Heart right ventricle (tissue), 16 donors: ENCODE measurements at regions not wholly inside any gene's neighbourhood (a gene's known extent, or its start where the extent isn't known, plus 50 kb on each side); places are given as distances from the start of the nearest gene placed in this dataset.

ENCODE experiments used
- ATAC-seq, 8 donors: fragments of 200-7000 bp; cut with Tn5 transposase; one replicate each; pipeline ENCODE4 v1.9.1; 2020; ENCODE audit warnings: mild to moderate bottlenecking in 8 of 8, moderate library complexity in 8 of 8, moderate number of reproducible peaks in 1 of 8
- DNase-seq, 2 donors: peaks; one replicate each; pipeline ENCODE4 v3.0.0-alpha.2; 2020
- H3K27ac ChIP-seq, 10 donors: fragments of 200-600 bp; sonication (generic) in 2 of 10; one replicate each; pipeline versions ENCODE4 v1.5.0 to v1.8.0; 2020 to 2022; ENCODE audit warnings: mild to moderate bottlenecking in 3 of 10
- H3K27me3 ChIP-seq, 7 donors: fragments of 200-600 bp; one replicate each; pipeline ENCODE4 v1.8.0; 2021 to 2022; ENCODE audit warnings: mild to moderate bottlenecking in 2 of 7
- H3K36me3 ChIP-seq, 9 donors: fragments of 200-600 bp; sonication (generic) in 1 of 9; one replicate each; pipeline versions ENCODE4 v1.5.0 to v1.8.0; 2020 to 2022; ENCODE audit warnings: mild to moderate bottlenecking in 2 of 9
- H3K4me1 ChIP-seq, 9 donors: fragments of 200-600 bp; sonication (generic) in 1 of 9; one replicate each; pipeline versions ENCODE4 v1.5.0 to v1.8.0; 2020 to 2022; ENCODE audit warnings: mild to moderate bottlenecking in 4 of 9
- H3K4me3 ChIP-seq, 10 donors: fragments of 200-600 bp; sonication (generic) in 2 of 10; one replicate each; pipeline versions ENCODE4 v1.5.0 to v1.8.0; 2020 to 2022; ENCODE audit warnings: mild to moderate bottlenecking in 7 of 10, moderate library complexity in 2 of 10
- H3K9me3 ChIP-seq, 11 donors: fragments of 200-600 bp in 10 of 11; sonication (generic) in 2 of 11; one replicate each; pipeline versions ENCODE4 v1.5.0 to v1.8.0; 2013 to 2022; ENCODE audit warnings: mild to moderate bottlenecking in 2 of 11, control low read depth in 1 of 11, moderate library complexity in 1 of 11
- WGBS, 2 donors: extraction: QIAGEN DNeasy Blood & Tissue Kit; methylation state at CpG; one replicate each; pipeline ENCODE4 v1.1.7; 2013; ENCODE audit warnings: inconsistent platforms in 1 of 2; 5-methylcytosine and 5-hydroxymethylcytosine counted together
- intact Hi-C, 10 donors: fragments of 100-400 bp; cut with DNase I; formaldehyde crosslinking; loops; one replicate each; pipeline versions ENCODE4 v1.11.1 to v1.14.2; 2022
- TF ChIP-seq, protein P1 (sequence below), 9 donors: fragments of 200-600 bp; sonication (generic) in 2 of 9; IDR thresholded peaks; one replicate each; pipeline versions ENCODE4 v1.5.0 to v1.8.0; 2021 to 2022; ENCODE audit warnings: antibody characterized with exemption in 9 of 9, mild to moderate bottlenecking in 5 of 9, moderate library complexity in 1 of 9
- donor health status: Arrhythmogenic right ventricular cardiomyopathy.
- donor health status: ischemic (EF 13 %, LVEDD 7.1; RV severe dilation, severe dysfunction).
- donor health status: healthy with polysubstance abuse.
- donor health status: DM: no; HTN: yes; CAD: no.
- donor health status: DM: no; HTN: no; CAD: no.
- donor health status: ischemic (EF 25% LVEDD 6.9; RV normal size, moderate dysfunction).
- donor health status: ischemic (EF 25% LVEDD 5.7; RV mildly dilated, moderate dysfunction).
- donor health status: healthy.
- donor health status: DM: yes; HTN: yes; CAD: no.
- donor health status: Ischemic cardiomyopathy.
- donor health status: ischemic (EF 35%, LVEDD 5.7; RV mildly dilated, moderate dysfunction).
- donor health status: nonischemic (EF 11% LVEDD 7.7; RV severe dilation, severe dysfunction).
- donor health status: DM: yes; HTN: yes; CAD: no.
- donor health status: PGD.
- donor health status: ischemic (EF 29% LVEDD 5.4; RV normal size, mild dysfunction).
- donor health status: nonischemic (EF 23%, LVEDD 6.1; RV moderate dilation, normal function).

DNA sequence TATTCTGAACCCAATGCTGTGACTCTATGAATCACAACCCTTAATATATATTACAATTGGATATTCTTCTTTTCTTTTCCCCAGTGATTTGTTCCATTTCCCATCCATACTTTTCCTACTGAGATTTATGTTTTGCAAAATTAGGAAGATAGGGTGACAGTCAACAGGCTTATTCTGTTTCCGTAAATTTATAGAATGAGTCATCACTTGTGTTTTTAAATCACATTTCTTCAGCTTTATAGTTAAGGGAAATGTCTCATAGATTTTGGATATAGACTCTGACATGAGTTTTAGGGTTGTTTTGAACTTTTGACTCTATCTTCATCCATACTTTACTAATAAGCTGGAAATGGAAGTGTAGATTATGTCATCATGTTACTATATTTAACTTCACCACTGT lies 661.6 kb upstream of the FBXO33 start:
- WGBS, 2 donors: 76 to 87% methylated on average over 1 of the region's 1 CpG
- H3K27me3 ChIP-seq: no peaks in the 10 kb centered on the region
- ATAC-seq: no peak

DNA sequence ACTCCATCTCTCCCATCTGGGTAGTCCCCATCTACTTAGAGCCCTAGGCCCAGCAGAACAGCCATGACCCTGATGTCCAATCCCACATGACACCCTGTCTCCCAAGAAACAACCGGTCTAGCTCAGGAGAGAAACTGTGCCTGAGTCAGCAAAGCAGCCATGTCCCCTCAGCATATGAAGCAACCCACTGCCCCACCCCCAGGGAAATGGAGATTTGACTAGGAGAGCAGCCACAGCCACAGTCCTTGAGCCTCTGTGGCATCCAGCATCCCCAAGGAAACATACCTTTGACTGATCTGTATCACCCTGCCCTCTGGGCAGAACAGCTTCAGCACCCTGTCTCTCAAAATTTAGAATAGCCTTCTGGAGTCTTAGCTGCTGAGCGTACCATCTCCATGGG lies 641.9 kb upstream of the FBXO33 start:
- no peak for DNase-seq
- WGBS, 2 donors: 90 to 94% methylated on average over 2 of the region's 2 CpGs
- TF ChIP-seq, protein P1, sequence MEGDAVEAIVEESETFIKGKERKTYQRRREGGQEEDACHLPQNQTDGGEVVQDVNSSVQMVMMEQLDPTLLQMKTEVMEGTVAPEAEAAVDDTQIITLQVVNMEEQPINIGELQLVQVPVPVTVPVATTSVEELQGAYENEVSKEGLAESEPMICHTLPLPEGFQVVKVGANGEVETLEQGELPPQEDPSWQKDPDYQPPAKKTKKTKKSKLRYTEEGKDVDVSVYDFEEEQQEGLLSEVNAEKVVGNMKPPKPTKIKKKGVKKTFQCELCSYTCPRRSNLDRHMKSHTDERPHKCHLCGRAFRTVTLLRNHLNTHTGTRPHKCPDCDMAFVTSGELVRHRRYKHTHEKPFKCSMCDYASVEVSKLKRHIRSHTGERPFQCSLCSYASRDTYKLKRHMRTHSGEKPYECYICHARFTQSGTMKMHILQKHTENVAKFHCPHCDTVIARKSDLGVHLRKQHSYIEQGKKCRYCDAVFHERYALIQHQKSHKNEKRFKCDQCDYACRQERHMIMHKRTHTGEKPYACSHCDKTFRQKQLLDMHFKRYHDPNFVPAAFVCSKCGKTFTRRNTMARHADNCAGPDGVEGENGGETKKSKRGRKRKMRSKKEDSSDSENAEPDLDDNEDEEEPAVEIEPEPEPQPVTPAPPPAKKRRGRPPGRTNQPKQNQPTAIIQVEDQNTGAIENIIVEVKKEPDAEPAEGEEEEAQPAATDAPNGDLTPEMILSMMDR (IDR thresholded peaks at IDR 0.05): no peak
- no peaks in the 10 kb centered on the region for H3K27me3 ChIP-seq
- no peak overlapping the region for H3K4me3 ChIP-seq
- H3K9me3 ChIP-seq: peaks cover 0 to 28% (median 3%) of the 10 kb centered on the region in 11 donors
- intact Hi-C loops: no loop called here
- H3K36me3 ChIP-seq: no peaks in the 10 kb centered on the region
- H3K27ac ChIP-seq: no peak overlapping the region
- ATAC-seq: no peak
- H3K4me1 ChIP-seq: no peaks in the 10 kb centered on the region

More for the DNA sequence above, 661.6 kb upstream of the FBXO33 start:
- no peak for DNase-seq
- H3K27ac ChIP-seq: no peak overlapping the region
- H3K9me3 ChIP-seq: peaks cover 0 to 5% (median 0%) of the 10 kb centered on the region in 11 donors
- TF ChIP-seq, protein P1 (IDR thresholded peaks at IDR 0.05): no peak
- no peak overlapping the region for H3K4me3 ChIP-seq
- no peaks in the 10 kb centered on the region for H3K36me3 ChIP-seq
- H3K4me1 ChIP-seq: no peaks in the 10 kb centered on the region
- intact Hi-C loops: no loop called here

DNA sequence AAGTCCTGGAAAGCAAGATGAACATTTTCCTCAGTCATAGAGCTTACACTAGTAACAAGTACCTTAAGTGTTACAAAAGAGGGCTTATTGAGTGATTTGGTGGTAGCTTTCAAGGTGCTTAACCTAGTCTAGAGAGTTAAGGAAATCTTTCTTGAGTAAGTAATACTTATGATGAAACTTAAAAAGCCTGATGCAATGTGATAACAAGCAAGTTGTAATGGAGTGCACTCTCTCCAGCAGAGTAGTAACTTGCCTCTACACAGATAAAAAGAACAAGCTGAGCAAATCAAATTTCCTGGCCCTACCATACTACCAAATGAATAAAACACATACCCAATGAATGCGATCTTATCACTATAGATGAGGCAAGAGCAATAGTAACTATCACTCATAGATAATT lies 639.9 kb upstream of the FBXO33 start:
- DNase-seq: no peak
- TF ChIP-seq, protein P1 (IDR thresholded peaks at IDR 0.05): no peak
- intact Hi-C loops: no loop called here
- ATAC-seq: no peak
- Histone ChIP-seq H3K27ac (no peak overlapping the region), H3K36me3 (no peaks in the 10 kb centered on the region), H3K4me1 (no peaks in the 10 kb centered on the region), H3K27me3 (no peaks in the 10 kb centered on the region), H3K4me3 (no peak overlapping the region), H3K9me3 (peaks cover 0 to 28% (median 3%) of the 10 kb centered on the region in 11 donors)
- 95 to 98% methylated on average over 1 of the region's 1 CpG for WGBS, 2 donors

DNA sequence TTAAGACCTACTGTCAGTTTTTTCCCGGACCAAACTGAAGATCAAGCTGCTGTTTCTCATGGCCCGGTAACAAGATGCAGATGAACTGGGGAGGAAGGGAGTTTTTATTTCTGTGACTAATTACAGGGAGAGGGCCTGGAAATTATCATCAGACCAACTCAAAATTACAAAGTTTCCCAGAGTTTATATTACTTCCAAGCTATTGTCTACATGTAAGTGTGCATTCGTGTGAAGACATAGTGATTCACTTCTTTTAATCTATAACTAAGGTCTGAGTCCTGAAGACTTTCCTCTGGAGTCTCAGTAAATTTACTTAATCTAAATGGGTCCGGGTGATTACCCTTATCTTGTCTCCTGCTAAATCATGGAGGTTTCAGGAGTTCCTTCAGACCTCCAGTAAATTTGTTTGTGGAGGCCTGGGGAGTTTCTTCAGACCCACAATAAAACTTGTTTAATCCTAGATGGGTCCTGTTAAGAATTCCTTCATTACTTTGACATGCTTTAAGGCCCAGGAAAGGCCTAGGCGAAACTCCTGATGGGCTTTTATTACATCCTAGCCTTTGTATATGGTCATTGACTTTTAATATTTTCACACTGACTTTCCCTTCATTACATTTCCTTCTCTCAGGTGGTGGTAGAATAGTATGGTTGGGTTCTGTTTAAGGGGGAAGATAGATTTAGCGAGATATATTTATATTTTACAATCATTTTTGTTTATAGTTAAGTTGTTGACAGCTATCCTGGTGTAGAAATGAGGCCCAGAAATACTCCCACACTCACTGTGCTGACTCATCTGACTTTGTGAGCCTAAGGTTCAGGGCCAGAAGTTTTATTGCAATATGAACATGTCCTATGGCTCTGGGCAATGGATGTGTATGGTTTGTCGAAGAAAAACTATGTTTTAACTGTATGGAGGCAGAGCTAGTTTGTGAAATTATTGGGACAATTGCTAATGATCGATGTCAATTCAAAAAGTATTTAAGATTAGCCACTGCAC lies 627.0 kb upstream of the FBXO33 start:
- no peak for ATAC-seq
- Histone ChIP-seq H3K4me3 (no peak overlapping the region), H3K4me1 (no peaks in the 10 kb centered on the region), H3K9me3 (peaks cover 0 to 15% (median 0%) of the 10 kb centered on the region in 11 donors), H3K27me3 (no peaks in the 10 kb centered on the region), H3K36me3 (no peaks in the 10 kb centered on the region), H3K27ac (no peak overlapping the region)
- TF ChIP-seq, protein P1 (IDR thresholded peaks at IDR 0.05): no peak
- no peak for DNase-seq
- WGBS, 2 donors: 65 to 66% methylated on average over 8 of the region's 8 CpGs
- intact Hi-C loops: no loop called here
